Epithelial cell of esophagus (primary cell): ENCODE measurements at regions not wholly inside any gene's neighbourhood (a gene's known extent, or its start where the extent isn't known, plus 50 kb on each side); places are given as distances from the start of the nearest gene placed in this dataset.

Experiments used
- DNase-seq: peaks from one replicate; pipeline ENCODE4 v3.0.0; 2010; ENCODE audit warnings: low read depth
- H3K4me3 ChIP-seq: 2 replicates; pipeline ENCODE4 v1.5.1; 2011; ENCODE audit warnings: mild to moderate bottlenecking, low read length, control low read depth
- CTCF ChIP-seq: IDR thresholded peaks from 2 replicates; pipeline ENCODE4 v1.5.1; 2011; ENCODE audit warnings: low read depth, mild to moderate bottlenecking, low read length, control low read depth, inconsistent platforms; ENCODE audit not compliant: insufficient read depth; ENCODE audit errors: missing control alignments

- TF ChIP-seq CTCF, result no peak
- no peak for DNase-seq
- H3K4me3 ChIP-seq, result no peak overlapping the region
Observed at GRCh38 chr12:113726254-113726819, 239.8 kb downstream of the RBM19 start.

GRCh38 chr12:113725557-113725876, 240.6 kb downstream of the RBM19 start:
- H3K4me3 ChIP-seq, result no peak overlapping the region
- no peak for TF ChIP-seq CTCF
- no peak for DNase-seq

GRCh38 chr12:113724794-113725556, 241.2 kb downstream of the RBM19 start:
- no peak for TF ChIP-seq CTCF
- DNase-seq, result no peak
- no peak overlapping the region for H3K4me3 ChIP-seq

GRCh38 chr12:113723631-113724030, 242.5 kb downstream of the RBM19 start:
- no peak for DNase-seq
- TF ChIP-seq CTCF, result no peak
- H3K4me3 ChIP-seq, result no peak overlapping the region

GRCh38 chr12:113722747-113723146, 243.4 kb downstream of the RBM19 start:
- no peak overlapping the region for H3K4me3 ChIP-seq
- TF ChIP-seq CTCF, result no peak
- DNase-seq, result no peak

GRCh38 chr12:113720629-113721028, 245.5 kb downstream of the RBM19 start:
- no peak for DNase-seq
- H3K4me3 ChIP-seq, result no peak overlapping the region
- TF ChIP-seq CTCF, result no peak
